Heart right ventricle (tissue), 16 donors: ENCODE measurements at regions not wholly inside any gene's neighbourhood (a gene's known extent, or its start where the extent isn't known, plus 50 kb on each side); places are given as distances from the start of the nearest gene placed in this dataset.

Experiments
- ATAC-seq, 8 donors: fragments of 200-7000 bp; cut with Tn5 transposase; one replicate each; pipeline ENCODE4 v1.9.1; 2020; ENCODE audit warnings: mild to moderate bottlenecking in 8 of 8, moderate library complexity in 8 of 8, moderate number of reproducible peaks in 1 of 8
- DNase-seq, 2 donors: peaks; one replicate each; pipeline ENCODE4 v3.0.0-alpha.2; 2020
- H3K27ac ChIP-seq, 10 donors: fragments of 200-600 bp; sonication (generic) in 2 of 10; one replicate each; pipeline versions ENCODE4 v1.5.0 to v1.8.0; 2020 to 2022; ENCODE audit warnings: mild to moderate bottlenecking in 3 of 10
- H3K27me3 ChIP-seq, 7 donors: fragments of 200-600 bp; one replicate each; pipeline ENCODE4 v1.8.0; 2021 to 2022; ENCODE audit warnings: mild to moderate bottlenecking in 2 of 7
- H3K36me3 ChIP-seq, 9 donors: fragments of 200-600 bp; sonication (generic) in 1 of 9; one replicate each; pipeline versions ENCODE4 v1.5.0 to v1.8.0; 2020 to 2022; ENCODE audit warnings: mild to moderate bottlenecking in 2 of 9
- H3K4me1 ChIP-seq, 9 donors: fragments of 200-600 bp; sonication (generic) in 1 of 9; one replicate each; pipeline versions ENCODE4 v1.5.0 to v1.8.0; 2020 to 2022; ENCODE audit warnings: mild to moderate bottlenecking in 4 of 9
- H3K4me3 ChIP-seq, 10 donors: fragments of 200-600 bp; sonication (generic) in 2 of 10; one replicate each; pipeline versions ENCODE4 v1.5.0 to v1.8.0; 2020 to 2022; ENCODE audit warnings: mild to moderate bottlenecking in 7 of 10, moderate library complexity in 2 of 10
- H3K9me3 ChIP-seq, 11 donors: fragments of 200-600 bp in 10 of 11; sonication (generic) in 2 of 11; one replicate each; pipeline versions ENCODE4 v1.5.0 to v1.8.0; 2013 to 2022; ENCODE audit warnings: mild to moderate bottlenecking in 2 of 11, control low read depth in 1 of 11, moderate library complexity in 1 of 11
- WGBS, 2 donors: extraction: QIAGEN DNeasy Blood & Tissue Kit; methylation state at CpG; one replicate each; pipeline ENCODE4 v1.1.7; 2013; ENCODE audit warnings: inconsistent platforms in 1 of 2; 5-methylcytosine and 5-hydroxymethylcytosine counted together
- intact Hi-C, 10 donors: fragments of 100-400 bp; cut with DNase I; formaldehyde crosslinking; loops; one replicate each; pipeline versions ENCODE4 v1.11.1 to v1.14.2; 2022
- TF ChIP-seq, protein P1 (sequence below), 9 donors: fragments of 200-600 bp; sonication (generic) in 2 of 9; IDR thresholded peaks; one replicate each; pipeline versions ENCODE4 v1.5.0 to v1.8.0; 2021 to 2022; ENCODE audit warnings: antibody characterized with exemption in 9 of 9, mild to moderate bottlenecking in 5 of 9, moderate library complexity in 1 of 9
- donor health status: Arrhythmogenic right ventricular cardiomyopathy.
- donor health status: ischemic (EF 13 %, LVEDD 7.1; RV severe dilation, severe dysfunction).
- donor health status: healthy with polysubstance abuse.
- donor health status: DM: no; HTN: yes; CAD: no.
- donor health status: DM: no; HTN: no; CAD: no.
- donor health status: ischemic (EF 25% LVEDD 6.9; RV normal size, moderate dysfunction).
- donor health status: ischemic (EF 25% LVEDD 5.7; RV mildly dilated, moderate dysfunction).
- donor health status: healthy.
- donor health status: DM: yes; HTN: yes; CAD: no.
- donor health status: Ischemic cardiomyopathy.
- donor health status: ischemic (EF 35%, LVEDD 5.7; RV mildly dilated, moderate dysfunction).
- donor health status: nonischemic (EF 11% LVEDD 7.7; RV severe dilation, severe dysfunction).
- donor health status: DM: yes; HTN: yes; CAD: no.
- donor health status: PGD.
- donor health status: ischemic (EF 29% LVEDD 5.4; RV normal size, mild dysfunction).
- donor health status: nonischemic (EF 23%, LVEDD 6.1; RV moderate dilation, normal function).

DNA sequence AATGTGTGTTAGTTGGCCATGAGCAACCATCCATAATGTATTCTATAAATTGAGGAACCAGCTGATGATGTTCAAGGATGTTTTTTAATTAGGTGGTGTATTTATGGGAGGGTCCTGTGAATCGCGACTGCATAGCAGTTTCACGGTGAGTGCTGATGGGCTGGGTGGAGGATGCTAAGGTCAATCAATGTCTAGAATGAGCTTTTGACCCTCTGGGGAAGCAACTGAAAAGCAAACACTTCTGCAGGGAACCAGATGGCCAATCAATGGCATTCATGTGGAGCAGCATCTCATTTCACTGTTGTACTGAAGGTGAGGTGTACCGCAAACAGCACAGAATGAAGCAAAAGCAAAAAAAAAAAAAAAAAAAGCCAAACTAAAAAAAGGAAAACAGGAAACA, 676.1 kb upstream of the TMEM132C start:
- intact Hi-C loops: no loop called here
- H3K27me3 ChIP-seq: peaks cover 0 to 14% (median 4%) of the 10 kb centered on the region in 7 donors
- 83 to 84% methylated on average over 4 of the region's 4 CpGs for WGBS, 2 donors

DNA sequence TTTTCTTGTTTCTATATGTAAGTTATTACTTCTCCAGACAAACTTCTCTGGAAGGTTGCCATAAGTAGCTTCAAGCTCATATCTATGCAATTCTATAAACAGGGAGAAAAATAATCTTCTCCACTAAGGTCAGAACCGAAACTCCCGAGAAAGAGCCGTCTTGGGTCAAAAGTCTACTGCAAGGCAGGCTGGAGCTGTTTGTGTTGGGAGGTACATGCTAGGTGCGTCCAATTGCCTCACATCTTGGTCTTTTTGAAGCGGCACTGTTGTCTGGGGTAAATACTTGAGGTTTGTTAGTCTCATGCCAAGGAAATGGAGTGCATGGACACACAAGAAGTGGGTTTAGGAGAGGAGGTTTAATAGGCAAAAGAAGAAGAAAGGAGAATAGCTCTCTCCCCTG, 674.7 kb upstream of the TMEM132C start:
- ATAC-seq (no peak), DNase-seq (no peak)
- intact Hi-C loops: no loop called here
- no peaks in the 10 kb centered on the region for H3K4me1 ChIP-seq
- H3K9me3 ChIP-seq: no peaks in the 10 kb centered on the region
- H3K4me3 ChIP-seq: no peak overlapping the region
- TF ChIP-seq, protein P1, sequence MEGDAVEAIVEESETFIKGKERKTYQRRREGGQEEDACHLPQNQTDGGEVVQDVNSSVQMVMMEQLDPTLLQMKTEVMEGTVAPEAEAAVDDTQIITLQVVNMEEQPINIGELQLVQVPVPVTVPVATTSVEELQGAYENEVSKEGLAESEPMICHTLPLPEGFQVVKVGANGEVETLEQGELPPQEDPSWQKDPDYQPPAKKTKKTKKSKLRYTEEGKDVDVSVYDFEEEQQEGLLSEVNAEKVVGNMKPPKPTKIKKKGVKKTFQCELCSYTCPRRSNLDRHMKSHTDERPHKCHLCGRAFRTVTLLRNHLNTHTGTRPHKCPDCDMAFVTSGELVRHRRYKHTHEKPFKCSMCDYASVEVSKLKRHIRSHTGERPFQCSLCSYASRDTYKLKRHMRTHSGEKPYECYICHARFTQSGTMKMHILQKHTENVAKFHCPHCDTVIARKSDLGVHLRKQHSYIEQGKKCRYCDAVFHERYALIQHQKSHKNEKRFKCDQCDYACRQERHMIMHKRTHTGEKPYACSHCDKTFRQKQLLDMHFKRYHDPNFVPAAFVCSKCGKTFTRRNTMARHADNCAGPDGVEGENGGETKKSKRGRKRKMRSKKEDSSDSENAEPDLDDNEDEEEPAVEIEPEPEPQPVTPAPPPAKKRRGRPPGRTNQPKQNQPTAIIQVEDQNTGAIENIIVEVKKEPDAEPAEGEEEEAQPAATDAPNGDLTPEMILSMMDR (IDR thresholded peaks at IDR 0.05): no peak
- WGBS, 2 donors: 52 to 81% methylated on average over 5 of the region's 5 CpGs
- H3K27me3 ChIP-seq: peaks cover 0 to 14% (median 4%) of the 10 kb centered on the region in 7 donors
- H3K36me3 ChIP-seq: no peaks in the 10 kb centered on the region
- H3K27ac ChIP-seq: no peak overlapping the region

More for the DNA sequence above, 676.1 kb upstream of the TMEM132C start:
- no peak for DNase-seq
- Histone ChIP-seq H3K27ac (no peak overlapping the region), H3K4me1 (no peaks in the 10 kb centered on the region), H3K36me3 (no peaks in the 10 kb centered on the region), H3K4me3 (no peak overlapping the region), H3K9me3 (peaks cover 0 to 5% (median 0%) of the 10 kb centered on the region in 11 donors)
- TF ChIP-seq, protein P1 (IDR thresholded peaks at IDR 0.05): no peak
- no peak for ATAC-seq

DNA sequence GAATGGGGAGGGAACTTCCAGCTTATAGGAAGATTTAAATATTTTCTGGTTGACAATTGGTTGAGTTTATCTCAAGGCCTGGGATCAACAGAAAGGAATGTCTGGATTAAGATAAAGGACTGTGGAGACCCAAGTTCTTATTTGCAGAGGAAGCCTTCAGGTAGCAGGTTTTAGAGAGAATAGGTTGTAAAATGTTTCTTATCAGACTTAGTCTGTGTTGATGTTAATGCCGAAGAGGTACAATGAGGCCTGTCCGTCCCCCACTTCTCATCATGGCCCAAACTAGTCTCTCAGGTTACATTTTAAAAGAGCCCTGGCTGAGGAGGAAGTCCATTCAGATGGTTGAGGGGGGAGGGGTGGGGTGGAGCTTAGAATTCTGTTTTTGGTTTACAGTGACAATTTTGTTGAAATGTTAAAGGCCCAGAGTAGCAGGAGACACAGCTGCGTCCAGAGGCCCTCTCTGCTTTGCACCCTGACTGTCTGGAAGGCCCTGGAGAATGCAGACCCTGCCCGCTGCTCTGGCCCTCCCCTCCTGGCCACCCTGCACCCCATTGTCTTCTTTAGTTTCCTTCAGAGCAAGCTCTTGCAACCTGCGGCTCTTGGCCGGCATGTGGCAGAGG, 672.5 kb upstream of the TMEM132C start:
- DNase-seq (no peak), ATAC-seq (no peak)
- Histone ChIP-seq H3K9me3 (no peaks in the 10 kb centered on the region), H3K4me1 (no peaks in the 10 kb centered on the region), H3K4me3 (no peak overlapping the region), H3K27ac (no peak overlapping the region), H3K36me3 (no peaks in the 10 kb centered on the region), H3K27me3 (peaks cover 0 to 10% (median 4%) of the 10 kb centered on the region in 7 donors)
- 52 to 55% methylated on average over 6 of the region's 6 CpGs for WGBS, 2 donors
- intact Hi-C loops: no loop called here
- TF ChIP-seq, protein P1 (IDR thresholded peaks at IDR 0.05): no peak

DNA sequence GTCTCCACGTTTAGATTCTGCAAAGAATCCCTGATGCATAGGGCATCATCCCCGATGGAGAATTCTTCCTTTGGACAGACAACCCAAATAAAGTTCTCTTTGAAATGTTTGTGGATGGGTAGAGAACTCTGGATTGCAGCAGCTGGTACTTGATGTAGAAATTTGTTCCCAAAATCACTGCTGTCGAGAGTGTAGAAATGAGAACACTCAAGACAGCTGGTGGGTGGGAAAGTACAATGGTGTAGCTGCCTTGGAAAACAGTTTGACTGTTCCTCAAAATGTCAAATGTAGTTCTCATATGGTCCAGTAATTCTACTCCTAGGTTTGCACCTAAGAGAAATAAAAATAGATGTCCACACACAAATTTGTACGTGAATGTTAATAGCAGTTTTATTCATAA, 671.5 kb upstream of the TMEM132C start:
- 79 to 86% methylated on average over 4 of the region's 4 CpGs for WGBS, 2 donors
- intact Hi-C loops: no loop called here
- ATAC-seq: no peak

More for the DNA sequence above, 671.5 kb upstream of the TMEM132C start:
- H3K9me3 ChIP-seq: no peaks in the 10 kb centered on the region
- H3K27me3 ChIP-seq: peaks cover 0 to 10% (median under 1%) of the 10 kb centered on the region in 7 donors
- no peaks in the 10 kb centered on the region for H3K4me1 ChIP-seq
- TF ChIP-seq, protein P1 (IDR thresholded peaks at IDR 0.05): no peak
- no peak for DNase-seq
- H3K4me3 ChIP-seq: no peak overlapping the region
- H3K36me3 ChIP-seq: no peaks in the 10 kb centered on the region
- no peak overlapping the region for H3K27ac ChIP-seq
